ENCODE measurements at regions not wholly inside any gene's neighbourhood (a gene's known extent, or its start where the extent isn't known, plus 50 kb on each side); places are given as distances from the start of the nearest gene placed in this dataset.
"Not testable (repeated sequence)": the region's sequence is repeated elsewhere in the genome, so short reads cannot be mapped to it uniquely, and the experiment has no call there.

GRCh38 chr12:61523276-61523992 is 736.8 kb upstream of the USP15 start:
- ATAC-seq (no peak), DNase-seq (no peak)
- intact Hi-C loops (cut with micrococcal nuclease): no loop called here

DNA sequence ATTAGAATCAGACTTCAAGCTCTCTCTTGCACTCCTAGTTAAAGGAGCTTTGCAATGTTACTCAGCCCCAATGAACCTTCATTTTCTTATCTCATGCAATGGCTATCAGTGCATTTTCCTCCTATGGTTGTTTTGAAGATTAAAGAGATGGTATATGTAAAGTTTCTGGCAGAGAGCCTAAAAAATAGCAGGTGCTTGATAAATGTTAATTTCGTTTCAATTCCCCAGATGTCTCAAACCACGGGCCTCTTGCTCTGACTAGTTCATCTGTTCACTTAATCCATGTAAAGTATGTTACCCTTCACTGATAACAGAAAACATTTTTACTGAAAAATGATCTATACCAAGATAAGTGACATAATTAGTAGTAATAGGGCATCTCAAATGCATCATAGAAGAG is 735.4 kb upstream of the USP15 start:
- intact Hi-C loops (cut with micrococcal nuclease): no loop called here
- ATAC-seq (no peak), DNase-seq (no peak)

GRCh38 chr12:61525331-61525730 is 734.9 kb upstream of the USP15 start:
- intact Hi-C loops (cut with micrococcal nuclease): no loop called here
- ATAC-seq (no peak), DNase-seq (no peak)

- DNase-seq (no peak), ATAC-seq (no peak)
- intact Hi-C loops (cut with micrococcal nuclease): no loop called here
Measured at GRCh38 chr12:61530456-61530855, 729.7 kb upstream of the USP15 start.

DNA sequence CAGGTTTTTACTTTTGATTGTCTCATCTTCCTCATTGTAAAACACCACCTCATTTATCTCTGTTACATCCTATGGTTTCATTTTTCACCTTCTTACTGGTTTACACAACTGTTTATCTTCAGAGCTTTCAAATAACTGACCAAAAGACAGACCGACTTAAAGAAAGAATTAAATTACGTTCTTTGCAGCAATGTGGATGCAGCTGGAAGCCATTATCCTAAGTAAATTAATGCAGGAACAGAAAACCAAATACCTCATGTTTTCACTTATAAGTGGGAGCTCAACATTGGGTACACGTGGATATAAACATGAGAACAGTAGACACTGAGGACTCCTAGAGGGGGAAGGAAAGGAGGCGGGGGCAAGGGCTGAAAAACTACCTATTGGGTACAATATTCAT is 729.0 kb upstream of the USP15 start:
- DNase-seq (no peak), ATAC-seq (no peak)
- intact Hi-C loops (cut with micrococcal nuclease): no loop called here

GRCh38 chr12:61536117-61536516 is 724.1 kb upstream of the USP15 start:
- intact Hi-C loops (cut with micrococcal nuclease): no loop called here
- DNase-seq (no peak), ATAC-seq (no peak)

GRCh38 chr12:61536525-61536924 is 723.7 kb upstream of the USP15 start:
- DNase-seq (no peak), ATAC-seq (no peak)
- intact Hi-C loops (cut with micrococcal nuclease): no loop called here

- no peak for ATAC-seq
- no peak for DNase-seq
- intact Hi-C loops (cut with micrococcal nuclease): no loop called here
Measured at GRCh38 chr12:61538951-61539350, 721.3 kb upstream of the USP15 start.

DNA sequence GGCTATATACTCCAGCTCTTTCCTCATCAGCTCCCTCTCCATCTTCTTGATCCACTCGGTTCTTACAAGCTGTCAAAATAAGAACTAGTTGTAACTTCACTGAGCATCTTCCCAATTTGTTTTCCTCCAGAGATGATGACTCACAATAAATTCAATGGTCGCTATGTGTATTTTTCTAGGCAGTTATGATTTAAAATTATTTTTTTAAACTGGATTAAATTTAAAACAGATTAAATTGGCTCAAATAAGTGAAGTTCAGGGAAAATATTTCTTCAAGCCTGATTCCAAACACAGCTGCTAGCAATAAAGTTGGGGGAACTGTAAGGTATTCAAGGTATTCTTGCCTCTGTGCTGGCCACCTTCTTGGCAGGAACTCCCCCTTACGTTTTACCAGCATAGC is 717.7 kb upstream of the USP15 start:
- no peak for ATAC-seq
- intact Hi-C loops (cut with micrococcal nuclease): no loop called here
- no peak for DNase-seq

DNA sequence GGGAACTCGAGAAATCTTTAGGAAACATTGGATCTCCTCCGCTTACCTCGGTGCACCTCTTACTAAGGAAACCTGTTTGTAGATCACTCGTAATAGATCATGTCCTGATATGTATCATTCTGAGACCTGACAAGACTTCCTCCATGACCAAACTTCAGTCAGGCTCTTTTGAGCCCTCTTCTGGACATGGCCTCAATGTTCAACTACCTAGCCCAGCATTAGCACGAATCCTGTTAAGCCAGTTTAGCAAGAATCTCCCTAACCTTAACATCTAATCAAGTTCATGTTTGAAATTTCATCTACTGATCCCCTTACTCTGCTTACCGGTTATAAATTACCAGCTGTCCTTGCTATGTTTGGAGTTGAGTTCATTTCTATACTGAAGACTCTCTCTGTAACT is 713.9 kb upstream of the USP15 start:
- no peak for DNase-seq
- intact Hi-C loops (cut with micrococcal nuclease): no loop called here
- no peak for ATAC-seq

DNA sequence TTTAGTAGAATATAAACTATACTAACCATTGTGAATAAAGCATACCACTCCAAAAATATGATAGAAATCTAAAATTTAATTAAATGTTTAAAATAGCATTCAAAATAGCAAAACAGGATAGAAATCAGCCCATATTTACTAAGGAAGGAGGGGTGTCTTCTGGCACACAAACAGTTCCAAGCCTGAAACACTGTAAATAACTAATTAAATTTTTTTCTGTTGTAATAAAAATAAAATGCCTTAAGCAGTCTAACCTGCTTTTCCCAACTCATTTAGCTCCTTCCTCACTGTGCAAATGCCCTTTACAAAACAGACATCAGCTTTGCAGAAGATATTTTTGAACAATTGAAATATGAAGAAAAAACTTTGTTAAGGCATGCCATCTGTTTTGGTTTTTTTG is 707.1 kb upstream of the USP15 start:
- intact Hi-C loops (cut with micrococcal nuclease): no loop called here
- no peak for ATAC-seq
- no peak for DNase-seq

DNA sequence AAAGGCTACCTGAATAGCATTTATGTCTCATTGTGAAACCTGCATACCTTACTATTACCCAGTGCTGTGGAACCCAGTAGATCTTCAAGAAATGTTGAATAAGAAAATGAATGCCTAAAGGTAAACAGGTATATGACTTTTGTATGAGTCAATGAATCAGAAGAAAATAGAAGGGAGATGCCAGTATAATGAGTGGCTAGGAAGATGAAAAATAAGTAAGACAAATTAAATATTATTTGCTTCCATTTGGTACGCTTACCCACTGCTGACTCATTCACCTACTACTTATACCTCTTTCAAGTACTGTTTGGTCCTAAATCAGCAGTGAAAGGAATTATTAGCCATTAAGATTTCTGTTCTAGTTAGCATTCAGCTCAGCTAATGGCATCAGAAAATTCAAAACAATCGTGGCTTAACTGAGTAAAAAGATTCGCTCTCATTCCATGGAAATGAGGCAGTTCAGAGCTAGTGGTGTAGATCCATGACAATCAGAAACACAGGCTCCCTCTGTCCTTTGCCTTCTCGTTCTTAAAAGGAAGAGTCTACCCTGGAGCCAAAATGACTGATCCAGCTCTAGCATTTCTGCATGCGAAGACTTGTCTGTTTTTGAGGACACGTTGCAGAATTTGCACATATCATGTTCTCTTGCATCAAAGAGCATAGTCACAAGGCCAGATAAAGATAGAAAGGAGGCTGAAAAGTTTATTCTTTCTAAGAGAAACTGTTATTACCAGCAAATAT is 705.8 kb upstream of the USP15 start:
- ATAC-seq (no peak), DNase-seq (no peak)
- intact Hi-C loops (cut with micrococcal nuclease): no loop called here

GRCh38 chr12:61563665-61564450 is 696.3 kb upstream of the USP15 start:
- no peak for DNase-seq
- ATAC-seq: no peak
- intact Hi-C loops (cut with micrococcal nuclease): no loop called here

- DNase-seq (no peak), ATAC-seq (no peak)
Measured at GRCh38 chr12:61564466-61564865, 695.7 kb upstream of the USP15 start.

GRCh38 chr12:61566183-61566582 is 694.0 kb upstream of the USP15 start:
- intact Hi-C loops (cut with micrococcal nuclease): no loop called here
- ATAC-seq (no peak), DNase-seq (no peak)

More at GRCh38 chr12:61564466-61564865, 695.7 kb upstream of the USP15 start:
- intact Hi-C loops (cut with micrococcal nuclease): no loop called here

GRCh38 chr12:61574339-61574738 is 685.9 kb upstream of the USP15 start:
- ATAC-seq: no peak
- intact Hi-C loops (cut with micrococcal nuclease): no loop called here
- DNase-seq: no peak

DNA sequence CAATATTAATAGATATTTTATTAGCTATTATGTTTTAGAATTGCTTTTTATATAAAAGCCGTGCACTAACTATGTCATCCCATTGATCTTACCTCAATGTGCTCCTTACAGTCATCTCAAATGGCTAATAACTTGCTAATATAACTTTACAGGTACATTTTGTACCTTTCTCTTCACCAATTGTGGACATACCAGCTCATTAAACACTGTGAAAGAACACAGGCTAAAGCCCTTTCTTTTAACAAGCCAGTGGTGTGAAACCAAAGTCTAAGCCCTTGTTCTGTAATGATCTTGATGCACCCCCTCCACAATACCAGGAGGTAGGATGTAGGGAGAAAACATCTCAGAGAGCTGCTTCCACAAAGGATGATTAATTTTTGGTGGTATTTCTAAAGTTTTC is 675.3 kb upstream of the USP15 start:
- ATAC-seq: no peak
- DNase-seq: no peak

GRCh38 chr12:61590864-61591263 is 669.3 kb upstream of the USP15 start:
- DNase-seq; intact Hi-C loops (cut with micrococcal nuclease); ATAC-seq: not testable (repeated sequence)

More for the DNA sequence above, 675.3 kb upstream of the USP15 start:
- intact Hi-C loops (cut with micrococcal nuclease): no loop called here

- no peak for ATAC-seq
- no peak for DNase-seq
- intact Hi-C loops (cut with micrococcal nuclease): no loop called here
Measured at GRCh38 chr12:61610143-61610542, 650.1 kb upstream of the USP15 start.

- intact Hi-C loops (cut with micrococcal nuclease): no loop called here
- no peak for ATAC-seq
- DNase-seq: no peak
Measured at GRCh38 chr12:61629702-61630101, 630.5 kb upstream of the USP15 start.

Data from left ventricle myocardium superior (tissue), 1 donor.